ENCODE measurements at regions not wholly inside any gene's neighbourhood (a gene's known extent, or its start where the extent isn't known, plus 50 kb on each side); places are given as distances from the start of the nearest gene placed in this dataset.
"Not testable (repeated sequence)": the region's sequence is repeated elsewhere in the genome, so short reads cannot be mapped to it uniquely, and the experiment has no call there.

DNA sequence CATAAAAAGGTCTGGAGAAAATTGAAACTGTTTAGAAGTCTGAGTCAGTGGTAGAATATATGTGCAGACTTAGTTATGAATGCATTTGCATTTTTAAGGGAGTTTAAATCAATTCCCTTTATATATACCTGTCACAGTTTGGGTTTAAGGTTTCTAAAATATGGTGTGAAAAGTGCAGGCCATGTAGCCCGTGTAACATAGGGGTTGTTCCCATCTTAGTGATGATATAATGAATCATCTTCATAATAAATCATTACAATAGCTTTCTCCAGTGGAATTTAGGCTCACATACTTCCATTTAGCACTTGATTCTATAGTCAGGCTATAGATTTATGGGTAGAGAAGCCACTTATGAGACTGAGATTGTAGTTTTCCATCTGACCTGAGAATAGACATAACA is 1162.4 kb downstream of the SLC16A7 start:
- Histone ChIP-seq H3K9me3 (ENCODE audit: control insufficient read depth, insufficient read depth, low read depth, low read length) (no peaks in the 10 kb centered on the region), H3K36me3 (ENCODE audit: control insufficient read depth in 2 of 2, insufficient read depth in 1 of 2, low read length in 2 of 2) (no peaks in the 10 kb centered on the region), H3K4me3 (ENCODE audit: low read depth, low read length) (no peak overlapping the region), H3K27ac (ENCODE audit: extremely low read depth, low read depth, low read length) (no peak overlapping the region), H3K4me1 (ENCODE audit: control insufficient read depth, insufficient read depth, low read length) (no peaks in the 10 kb centered on the region)
- POLR2A ChIA-PET = no interaction called here
- CTCF ChIA-PET = no interaction called here
- no peak for TF ChIP-seq ZNF169 (tag by site-specific recombination; IDR thresholded peaks at IDR 0.05)
- TF ChIP-seq ZNF843 (tag by site-specific recombination; IDR thresholded peaks at IDR 0.05) = no peak
- no peak for TF ChIP-seq ZBTB7A (tag by site-specific recombination; IDR thresholded peaks at IDR 0.05; ENCODE audit: low read depth)
- TF ChIP-seq ZNF394 (tag by site-specific recombination; IDR thresholded peaks at IDR 0.05; ENCODE audit: borderline replicate concordance) = no peak
- TF ChIP-seq ZNF350 (tag by site-specific recombination; IDR thresholded peaks at IDR 0.05) = no peak
- TF ChIP-seq, protein P1, sequence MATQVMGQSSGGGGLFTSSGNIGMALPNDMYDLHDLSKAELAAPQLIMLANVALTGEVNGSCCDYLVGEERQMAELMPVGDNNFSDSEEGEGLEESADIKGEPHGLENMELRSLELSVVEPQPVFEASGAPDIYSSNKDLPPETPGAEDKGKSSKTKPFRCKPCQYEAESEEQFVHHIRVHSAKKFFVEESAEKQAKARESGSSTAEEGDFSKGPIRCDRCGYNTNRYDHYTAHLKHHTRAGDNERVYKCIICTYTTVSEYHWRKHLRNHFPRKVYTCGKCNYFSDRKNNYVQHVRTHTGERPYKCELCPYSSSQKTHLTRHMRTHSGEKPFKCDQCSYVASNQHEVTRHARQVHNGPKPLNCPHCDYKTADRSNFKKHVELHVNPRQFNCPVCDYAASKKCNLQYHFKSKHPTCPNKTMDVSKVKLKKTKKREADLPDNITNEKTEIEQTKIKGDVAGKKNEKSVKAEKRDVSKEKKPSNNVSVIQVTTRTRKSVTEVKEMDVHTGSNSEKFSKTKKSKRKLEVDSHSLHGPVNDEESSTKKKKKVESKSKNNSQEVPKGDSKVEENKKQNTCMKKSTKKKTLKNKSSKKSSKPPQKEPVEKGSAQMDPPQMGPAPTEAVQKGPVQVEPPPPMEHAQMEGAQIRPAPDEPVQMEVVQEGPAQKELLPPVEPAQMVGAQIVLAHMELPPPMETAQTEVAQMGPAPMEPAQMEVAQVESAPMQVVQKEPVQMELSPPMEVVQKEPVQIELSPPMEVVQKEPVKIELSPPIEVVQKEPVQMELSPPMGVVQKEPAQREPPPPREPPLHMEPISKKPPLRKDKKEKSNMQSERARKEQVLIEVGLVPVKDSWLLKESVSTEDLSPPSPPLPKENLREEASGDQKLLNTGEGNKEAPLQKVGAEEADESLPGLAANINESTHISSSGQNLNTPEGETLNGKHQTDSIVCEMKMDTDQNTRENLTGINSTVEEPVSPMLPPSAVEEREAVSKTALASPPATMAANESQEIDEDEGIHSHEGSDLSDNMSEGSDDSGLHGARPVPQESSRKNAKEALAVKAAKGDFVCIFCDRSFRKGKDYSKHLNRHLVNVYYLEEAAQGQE (tag by site-specific recombination; IDR thresholded peaks at IDR 0.05) = no peak
- TF ChIP-seq ZNF211 (tag by site-specific recombination; IDR thresholded peaks at IDR 0.05; ENCODE audit: low read depth) = no peak
- no peak for TF ChIP-seq ZIC2 (tag by site-specific recombination; IDR thresholded peaks at IDR 0.05)
- no peak for TF ChIP-seq ZNF184 (tag by site-specific recombination; IDR thresholded peaks at IDR 0.05)
- no peak for TF ChIP-seq ZNF664 (tag by site-specific recombination; IDR thresholded peaks at IDR 0.05)
- TF ChIP-seq SETDB1 (IDR thresholded peaks at IDR 0.05; ENCODE audit: insufficient read length, low read length) = no peak
- no peak for TF ChIP-seq ZNF37A (tag by site-specific recombination; IDR thresholded peaks at IDR 0.05)

DNA sequence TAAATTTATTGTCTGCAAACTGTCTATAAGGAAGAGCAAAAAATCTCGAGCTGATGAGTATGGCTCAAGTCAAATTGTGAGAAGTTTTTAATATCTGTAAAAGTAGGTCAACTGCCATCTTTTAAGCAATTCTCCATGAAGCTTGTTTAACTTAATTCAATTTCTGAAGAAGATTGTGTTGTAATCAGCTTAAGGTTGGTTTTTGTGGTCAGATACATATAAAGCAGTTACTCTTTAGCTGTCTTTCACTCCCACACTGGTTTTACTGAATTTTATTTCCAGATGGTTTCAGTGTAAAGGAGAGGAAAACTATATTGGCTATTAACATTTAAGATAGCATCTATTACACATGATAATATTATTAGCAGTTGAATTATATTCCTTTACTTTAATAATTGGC is 1165.1 kb downstream of the SLC16A7 start:
- Histone ChIP-seq H3K27ac (ENCODE audit: extremely low read depth, low read depth, low read length) (no peak overlapping the region), H3K4me3 (ENCODE audit: low read depth, low read length) (no peak overlapping the region), H3K4me1 (ENCODE audit: control insufficient read depth, insufficient read depth, low read length) (no peaks in the 10 kb centered on the region), H3K9me3 (ENCODE audit: control insufficient read depth, insufficient read depth, low read depth, low read length) (no peaks in the 10 kb centered on the region), H3K36me3 (ENCODE audit: control insufficient read depth in 2 of 2, insufficient read depth in 1 of 2, low read length in 2 of 2) (no peaks in the 10 kb centered on the region)
- CTCF ChIA-PET = no interaction called here
- POLR2A ChIA-PET = no interaction called here
- TF ChIP-seq, protein P2, sequence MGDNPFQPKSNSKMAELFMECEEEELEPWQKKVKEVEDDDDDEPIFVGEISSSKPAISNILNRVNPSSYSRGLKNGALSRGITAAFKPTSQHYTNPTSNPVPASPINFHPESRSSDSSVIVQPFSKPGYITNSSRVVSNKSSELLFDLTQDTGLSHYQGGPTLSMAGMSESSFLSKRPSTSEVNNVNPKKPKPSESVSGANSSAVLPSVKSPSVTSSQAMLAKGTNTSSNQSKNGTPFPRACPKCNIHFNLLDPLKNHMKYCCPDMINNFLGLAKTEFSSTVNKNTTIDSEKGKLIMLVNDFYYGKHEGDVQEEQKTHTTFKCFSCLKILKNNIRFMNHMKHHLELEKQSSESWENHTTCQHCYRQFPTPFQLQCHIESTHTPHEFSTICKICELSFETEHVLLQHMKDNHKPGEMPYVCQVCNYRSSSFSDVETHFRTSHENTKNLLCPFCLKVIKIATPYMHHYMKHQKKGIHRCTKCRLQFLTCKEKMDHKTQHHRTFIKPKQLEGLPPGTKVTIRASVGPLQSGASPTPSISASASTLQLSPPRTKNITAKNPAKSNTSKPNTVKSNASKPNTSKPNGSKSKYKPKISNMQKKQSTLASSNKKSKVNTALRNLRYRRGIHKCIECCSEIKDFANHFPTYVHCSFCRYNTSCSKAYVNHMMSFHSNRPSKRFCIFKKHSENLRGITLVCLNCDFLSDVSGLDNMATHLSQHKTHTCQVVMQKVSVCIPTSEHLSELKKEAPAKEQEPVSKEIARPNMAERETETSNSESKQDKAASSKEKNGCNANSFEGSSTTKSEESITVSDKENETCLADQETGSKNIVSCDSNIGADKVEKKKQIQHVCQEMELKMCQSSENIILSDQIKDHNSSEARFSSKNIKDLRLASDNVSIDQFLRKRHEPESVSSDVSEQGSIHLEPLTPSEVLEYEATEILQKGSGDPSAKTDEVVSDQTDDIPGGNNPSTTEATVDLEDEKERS (tag by site-specific recombination; IDR thresholded peaks at IDR 0.05) = no peak
- TF ChIP-seq, protein P3, sequence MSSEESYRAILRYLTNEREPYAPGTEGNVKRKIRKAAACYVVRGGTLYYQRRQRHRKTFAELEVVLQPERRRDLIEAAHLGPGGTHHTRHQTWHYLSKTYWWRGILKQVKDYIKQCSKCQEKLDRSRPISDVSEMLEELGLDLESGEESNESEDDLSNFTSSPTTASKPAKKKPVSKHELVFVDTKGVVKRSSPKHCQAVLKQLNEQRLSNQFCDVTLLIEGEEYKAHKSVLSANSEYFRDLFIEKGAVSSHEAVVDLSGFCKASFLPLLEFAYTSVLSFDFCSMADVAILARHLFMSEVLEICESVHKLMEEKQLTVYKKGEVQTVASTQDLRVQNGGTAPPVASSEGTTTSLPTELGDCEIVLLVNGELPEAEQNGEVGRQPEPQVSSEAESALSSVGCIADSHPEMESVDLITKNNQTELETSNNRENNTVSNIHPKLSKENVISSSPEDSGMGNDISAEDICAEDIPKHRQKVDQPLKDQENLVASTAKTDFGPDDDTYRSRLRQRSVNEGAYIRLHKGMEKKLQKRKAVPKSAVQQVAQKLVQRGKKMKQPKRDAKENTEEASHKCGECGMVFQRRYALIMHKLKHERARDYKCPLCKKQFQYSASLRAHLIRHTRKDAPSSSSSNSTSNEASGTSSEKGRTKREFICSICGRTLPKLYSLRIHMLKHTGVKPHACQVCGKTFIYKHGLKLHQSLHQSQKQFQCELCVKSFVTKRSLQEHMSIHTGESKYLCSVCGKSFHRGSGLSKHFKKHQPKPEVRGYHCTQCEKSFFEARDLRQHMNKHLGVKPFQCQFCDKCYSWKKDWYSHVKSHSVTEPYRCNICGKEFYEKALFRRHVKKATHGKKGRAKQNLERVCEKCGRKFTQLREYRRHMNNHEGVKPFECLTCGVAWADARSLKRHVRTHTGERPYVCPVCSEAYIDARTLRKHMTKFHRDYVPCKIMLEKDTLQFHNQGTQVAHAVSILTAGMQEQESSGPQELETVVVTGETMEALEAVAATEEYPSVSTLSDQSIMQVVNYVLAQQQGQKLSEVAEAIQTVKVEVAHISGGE (tag by site-specific recombination; conservative IDR thresholded peaks at IDR 0.05; ENCODE audit: low read depth) = no peak
- TF ChIP-seq MEIS1 (CRISPR knock-in tag; IDR thresholded peaks at IDR 0.05; ENCODE audit: borderline replicate concordance) = no peak
- TF ChIP-seq ZNF140 (tag by site-specific recombination; IDR thresholded peaks at IDR 0.05) = no peak
- no peak for TF ChIP-seq ZSCAN23 (tag by site-specific recombination; IDR thresholded peaks at IDR 0.05)
- no peak for TF ChIP-seq ZIC2 (tag by site-specific recombination; IDR thresholded peaks at IDR 0.05)
- no peak for TF ChIP-seq ZNF214 (tag by site-specific recombination; IDR thresholded peaks at IDR 0.05; ENCODE audit: borderline replicate concordance)
- no peak for TF ChIP-seq FEZF1 (tag by site-specific recombination; IDR thresholded peaks at IDR 0.05)

DNA sequence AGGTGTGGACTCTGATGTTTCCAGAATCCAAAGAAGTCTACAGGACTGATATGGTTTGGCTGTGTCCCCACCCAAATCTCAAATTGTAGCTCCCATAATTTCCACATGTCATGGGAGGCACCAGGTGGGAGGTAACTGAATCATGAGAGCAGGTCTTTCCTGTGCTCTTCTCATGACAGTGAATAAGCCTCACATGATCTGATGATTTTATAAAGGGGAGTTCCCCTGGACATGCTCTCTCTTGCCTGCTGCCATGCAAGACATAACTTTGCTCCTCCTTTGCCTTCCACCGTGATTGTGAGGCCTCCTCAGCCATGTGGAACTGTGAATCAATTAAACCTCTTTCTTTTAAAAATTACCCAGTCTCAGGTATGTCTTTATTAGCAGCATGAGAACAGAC is 1205.3 kb downstream of the SLC16A7 start:
- H3K4me1 ChIP-seq (ENCODE audit: control insufficient read depth, insufficient read depth, low read length); H3K27ac ChIP-seq (ENCODE audit: extremely low read depth, low read depth, low read length); H3K4me3 ChIP-seq (ENCODE audit: low read depth, low read length); H3K9me3 ChIP-seq (ENCODE audit: control insufficient read depth, insufficient read depth, low read depth, low read length); H3K36me3 ChIP-seq (ENCODE audit: control insufficient read depth in 2 of 2, insufficient read depth in 1 of 2, low read length in 2 of 2); CTCF ChIA-PET; POLR2A ChIA-PET: not testable (repeated sequence)

All from HEK293 (cell line).